ENCODE measurements at regions not wholly inside any gene's neighbourhood (a gene's known extent, or its start where the extent isn't known, plus 50 kb on each side); places are given as distances from the start of the nearest gene placed in this dataset.

- DNase-seq (ENCODE audit: low read depth): no peak
Measured at GRCh38 chr13:80666782-80667552, 326.0 kb upstream of the SPRY2 start.

GRCh38 chr13:80665792-80666333 lies 324.9 kb upstream of the SPRY2 start:
- peak; percentile 6 for DNase-seq (ENCODE audit: low read depth)

DNA sequence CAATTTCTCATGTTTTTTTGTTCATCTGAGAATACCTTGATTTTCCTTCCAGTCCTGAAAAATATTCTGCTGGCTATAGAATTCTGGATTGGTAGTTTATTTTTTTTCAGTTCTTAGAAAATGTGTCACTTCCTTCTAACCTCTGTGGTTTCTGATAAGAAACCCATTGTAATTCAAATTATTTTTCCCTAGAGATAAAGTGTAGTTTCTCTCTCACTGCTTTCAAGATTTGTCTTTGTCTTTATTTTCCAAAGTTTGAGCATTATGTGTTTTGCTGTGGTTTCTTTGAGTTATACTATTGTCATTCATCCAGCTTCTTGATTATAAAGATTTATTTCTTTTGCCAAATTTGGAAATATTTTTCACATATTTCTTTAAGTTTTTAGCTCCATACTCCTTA lies 324.0 kb upstream of the SPRY2 start:
- DNase-seq (ENCODE audit: low read depth): no peak

GRCh38 chr13:80663788-80664187 lies 322.9 kb upstream of the SPRY2 start:
- DNase-seq (ENCODE audit: low read depth): no peak

DNA sequence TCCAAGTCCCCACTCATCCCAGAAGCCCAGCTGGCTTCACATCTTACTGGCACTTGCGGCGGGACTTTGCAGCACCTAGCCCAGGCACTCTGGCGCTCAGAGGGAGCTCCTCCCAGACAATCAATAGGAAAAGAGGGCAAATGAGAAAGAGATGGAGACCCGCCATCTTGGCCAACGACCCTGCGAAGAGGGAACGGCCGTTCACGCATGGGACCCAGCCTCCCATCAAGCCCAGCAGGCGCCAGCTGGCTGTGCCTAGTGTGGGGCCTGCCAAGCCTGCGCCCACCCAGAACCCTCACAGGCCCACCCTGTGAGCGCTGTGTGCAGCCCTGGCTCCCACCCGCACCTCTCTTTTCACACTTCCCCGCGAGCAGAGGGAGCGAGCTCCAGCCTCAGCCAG lies 317.8 kb upstream of the SPRY2 start:
- no peak for DNase-seq (ENCODE audit: low read depth)

- DNase-seq (ENCODE audit: low read depth): no peak
Measured at GRCh38 chr13:80656512-80656904, 315.6 kb upstream of the SPRY2 start.

- no peak for DNase-seq (ENCODE audit: low read depth)
Measured at GRCh38 chr13:80655778-80656511, 315.0 kb upstream of the SPRY2 start.

GRCh38 chr13:80654638-80655249 lies 313.8 kb upstream of the SPRY2 start:
- DNase-seq (ENCODE audit: low read depth): no peak

DNA sequence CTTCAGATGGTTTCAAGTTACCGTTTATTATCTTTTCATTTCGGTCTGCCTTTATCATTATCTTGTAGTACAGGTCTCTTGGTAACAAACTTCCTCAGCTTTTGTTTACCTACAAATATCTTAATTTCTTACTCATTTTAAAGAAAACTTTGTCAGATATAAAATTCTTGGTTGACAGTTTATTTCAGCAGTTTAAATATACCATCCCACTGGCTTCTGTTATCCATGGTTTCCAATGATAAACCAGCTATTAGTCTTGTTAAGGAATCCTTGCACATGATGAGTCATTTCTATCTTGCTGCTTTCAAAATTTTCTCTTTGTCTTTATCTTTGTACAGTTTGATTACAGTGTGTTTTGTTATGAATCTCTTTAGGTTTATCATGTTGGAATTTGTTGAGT lies 308.3 kb upstream of the SPRY2 start:
- DNase-seq (ENCODE audit: low read depth): peak; percentile 14

DNA sequence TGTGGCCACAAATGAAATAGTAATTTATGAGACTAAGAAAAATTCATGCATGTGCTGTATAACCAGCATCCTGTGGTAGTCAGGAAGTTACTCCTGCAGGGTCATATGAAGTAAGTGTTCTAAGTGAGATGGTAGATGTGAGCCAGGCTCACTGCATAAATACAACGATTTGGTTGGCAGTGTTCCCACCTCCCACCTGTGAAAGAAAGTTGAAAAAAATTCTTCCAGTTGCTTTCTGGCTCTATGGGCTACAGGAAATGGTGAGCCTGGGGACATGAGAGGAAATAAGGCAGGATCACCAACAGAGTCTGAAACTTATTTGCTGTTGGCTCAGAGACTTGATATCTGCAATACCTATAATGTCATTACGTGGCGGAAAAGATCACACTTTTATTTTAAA lies 301.7 kb upstream of the SPRY2 start:
- no peak for DNase-seq (ENCODE audit: low read depth)

GRCh38 chr13:80633251-80633650 lies 292.3 kb upstream of the SPRY2 start:
- DNase-seq (ENCODE audit: low read depth): no peak

DNA sequence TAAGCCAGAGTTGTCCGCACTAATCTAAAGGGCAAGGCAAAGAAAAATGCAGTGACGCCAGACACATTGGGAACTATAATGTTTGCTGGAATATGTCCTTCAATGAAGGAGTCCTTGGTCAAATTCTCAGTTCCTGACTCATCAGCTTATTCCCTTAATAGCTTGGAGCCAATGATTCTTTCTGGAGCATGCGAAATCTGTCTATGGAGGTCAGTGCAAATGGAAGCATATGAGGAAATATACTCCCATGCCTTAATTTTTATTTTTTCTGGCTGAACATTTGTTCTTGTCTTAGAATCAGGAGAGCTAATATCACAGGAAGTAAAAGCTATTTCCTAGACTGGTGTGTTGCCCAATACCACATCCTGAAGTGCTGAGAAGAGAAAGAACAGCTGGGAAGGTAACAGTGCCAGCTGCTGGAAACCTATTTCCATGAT lies 289.8 kb upstream of the SPRY2 start:
- peak; percentile 43 for DNase-seq (ENCODE audit: low read depth)

DNA sequence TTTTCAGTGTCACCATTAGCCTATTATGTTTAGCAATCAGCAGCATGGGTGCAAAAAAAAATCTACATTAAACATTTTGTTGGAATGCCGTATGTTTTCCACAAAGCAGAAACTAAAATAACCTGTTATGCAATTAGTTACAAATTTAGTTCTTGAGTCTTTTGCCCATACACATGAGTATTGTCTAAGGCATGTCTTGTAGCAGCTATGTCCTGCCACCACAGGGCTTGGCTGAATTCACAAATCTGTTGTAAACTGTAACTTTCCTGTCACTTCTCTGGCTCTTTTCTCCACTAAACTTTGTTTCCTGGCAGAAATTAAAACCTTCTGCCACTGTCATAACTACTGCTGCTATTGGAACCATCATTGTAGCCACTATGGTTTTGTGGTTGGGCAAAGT lies 277.9 kb upstream of the SPRY2 start:
- no peak for DNase-seq (ENCODE audit: low read depth)

GRCh38 chr13:80612804-80613203 lies 271.9 kb upstream of the SPRY2 start:
- DNase-seq (ENCODE audit: low read depth): no peak

- DNase-seq (ENCODE audit: low read depth): no peak
Measured at GRCh38 chr13:80611310-80611709, 270.4 kb upstream of the SPRY2 start.

GRCh38 chr13:80605716-80606115 lies 264.8 kb upstream of the SPRY2 start:
- DNase-seq (ENCODE audit: low read depth): no peak

DNA sequence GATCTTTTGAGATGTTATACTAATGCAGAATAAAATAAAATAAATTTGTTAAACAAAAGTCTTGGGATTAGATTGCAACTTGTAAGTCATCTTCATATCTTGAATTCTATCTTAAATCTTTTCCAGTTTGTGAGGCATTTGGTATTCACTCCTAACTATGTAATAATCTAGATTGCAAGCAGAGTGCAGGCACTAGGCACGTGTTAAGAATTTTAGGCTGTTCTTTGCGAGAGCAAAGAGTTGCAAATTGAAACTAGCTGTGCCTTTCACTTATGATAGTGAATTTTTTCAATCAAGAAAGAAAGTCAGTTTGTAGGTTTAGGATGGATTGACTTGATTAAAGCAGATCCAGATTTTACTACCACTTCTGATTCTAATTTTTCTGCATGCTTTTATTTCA lies 264.1 kb upstream of the SPRY2 start:
- DNase-seq (ENCODE audit: low read depth): no peak

DNA sequence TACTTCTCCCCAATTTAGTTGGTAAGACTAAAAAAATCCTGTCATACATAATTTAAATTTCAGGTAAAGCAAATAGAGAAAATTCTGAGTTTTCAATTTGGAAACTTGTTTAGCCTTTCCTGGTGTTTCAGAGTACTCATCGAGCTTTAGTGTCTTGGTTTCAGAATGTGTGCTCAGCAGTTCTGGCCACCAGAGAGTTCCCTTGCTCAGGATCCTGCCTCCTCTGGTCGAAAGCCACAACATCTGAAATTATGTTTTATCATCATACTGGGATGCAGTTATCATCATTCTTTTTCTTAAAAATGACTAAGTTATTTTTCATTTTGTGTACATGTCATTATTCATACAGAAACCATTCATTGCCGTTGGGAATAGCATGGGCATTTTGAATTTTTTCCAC lies 263.2 kb upstream of the SPRY2 start:
- DNase-seq (ENCODE audit: low read depth): peak; percentile 48

DNA sequence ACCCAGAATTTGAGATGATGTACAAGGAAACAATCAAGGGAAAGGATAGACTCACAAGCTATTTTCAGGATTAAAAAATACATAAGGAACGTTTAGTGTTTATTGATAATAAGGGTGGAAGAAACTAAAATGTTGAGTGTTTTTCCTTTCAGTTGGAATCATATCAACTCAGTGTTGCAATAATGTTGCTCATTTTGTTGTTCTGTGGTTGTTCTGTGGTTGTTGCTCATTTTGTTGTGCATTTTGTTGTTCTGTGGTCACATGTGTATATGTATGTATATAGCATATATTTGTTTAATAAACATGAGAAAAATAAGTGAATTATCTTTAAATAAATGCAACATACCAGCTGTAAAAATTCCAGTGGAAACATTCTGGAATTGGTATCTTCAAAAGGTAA lies 262.4 kb upstream of the SPRY2 start:
- DNase-seq (ENCODE audit: low read depth): peak; percentile 36

DNA sequence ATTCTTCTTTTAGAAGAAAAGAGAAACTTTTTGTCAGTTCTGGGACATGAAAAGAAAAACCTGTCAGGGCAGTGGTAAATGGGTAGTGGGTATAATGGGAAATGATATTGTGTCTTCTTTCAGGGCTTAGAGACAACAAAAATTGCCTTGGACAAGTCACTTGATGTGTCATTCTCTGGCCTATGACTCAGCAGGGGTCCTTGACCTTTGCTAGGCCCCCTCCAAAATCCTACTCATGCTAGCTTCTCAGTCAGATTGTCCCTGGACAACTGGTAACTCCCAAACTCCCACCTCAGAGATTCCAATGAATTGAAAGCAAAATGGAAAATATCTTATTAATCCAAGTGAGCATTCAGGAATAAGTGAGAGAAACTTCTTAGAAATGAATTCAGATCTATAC lies 258.8 kb upstream of the SPRY2 start:
- peak; percentile 33 for DNase-seq (ENCODE audit: low read depth)

DNA sequence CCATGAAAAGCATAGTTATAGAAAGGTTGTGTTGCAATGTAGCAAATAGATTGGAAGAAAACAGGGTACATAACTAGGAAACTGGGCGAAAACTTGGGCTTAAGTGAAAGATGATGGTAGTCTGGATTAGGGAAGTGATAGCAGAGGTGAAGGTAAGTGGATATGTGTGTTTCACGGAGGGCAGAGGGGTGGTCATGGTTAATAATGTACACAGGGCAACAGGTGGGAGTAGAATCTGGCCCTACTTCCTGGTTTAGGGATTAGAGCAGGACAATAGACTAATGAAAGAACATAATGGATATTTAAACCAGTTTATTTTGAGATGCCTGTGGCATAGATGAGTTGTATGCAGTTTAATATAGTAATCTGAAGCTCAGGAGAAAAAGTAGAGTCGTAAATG lies 257.3 kb upstream of the SPRY2 start:
- DNase-seq (ENCODE audit: low read depth): no peak

GRCh38 chr13:80591976-80592740 lies 251.2 kb upstream of the SPRY2 start:
- no peak for DNase-seq (ENCODE audit: low read depth)

Measured in ELR (cell line).